GM18951 (cell line): ENCODE measurements at regions not wholly inside any gene's neighbourhood (a gene's known extent, or its start where the extent isn't known, plus 50 kb on each side); places are given as distances from the start of the nearest gene placed in this dataset.
"Not testable (repeated sequence)": the region's sequence is repeated elsewhere in the genome, so short reads cannot be mapped to it uniquely, and the experiment has no call there.

Source experiments
- POLR2A ChIP-seq: IDR thresholded peaks from 4 replicates; pipeline ENCODE4 v1.6.1; 2011; ENCODE audit warnings: mild to moderate bottlenecking; ENCODE audit not compliant: insufficient read length, insufficient read depth; ENCODE audit errors: extremely low read depth
- in situ Hi-C: fragments of 300-500 bp; cut with MboI; formaldehyde crosslinking; loops from one replicate; pipeline ENCODE4 v1.12.0; 2022; ENCODE audit warnings: low sequenced_read_pairs, mixed read lengths, inconsistent platforms; ENCODE audit not compliant: unreplicated experiment

GRCh38 chr7:81234896-81235295 lies 316.0 kb upstream of the SEMA3C start:
- in situ Hi-C loops, result no loop called here
- no peak for TF ChIP-seq POLR2A

DNA sequence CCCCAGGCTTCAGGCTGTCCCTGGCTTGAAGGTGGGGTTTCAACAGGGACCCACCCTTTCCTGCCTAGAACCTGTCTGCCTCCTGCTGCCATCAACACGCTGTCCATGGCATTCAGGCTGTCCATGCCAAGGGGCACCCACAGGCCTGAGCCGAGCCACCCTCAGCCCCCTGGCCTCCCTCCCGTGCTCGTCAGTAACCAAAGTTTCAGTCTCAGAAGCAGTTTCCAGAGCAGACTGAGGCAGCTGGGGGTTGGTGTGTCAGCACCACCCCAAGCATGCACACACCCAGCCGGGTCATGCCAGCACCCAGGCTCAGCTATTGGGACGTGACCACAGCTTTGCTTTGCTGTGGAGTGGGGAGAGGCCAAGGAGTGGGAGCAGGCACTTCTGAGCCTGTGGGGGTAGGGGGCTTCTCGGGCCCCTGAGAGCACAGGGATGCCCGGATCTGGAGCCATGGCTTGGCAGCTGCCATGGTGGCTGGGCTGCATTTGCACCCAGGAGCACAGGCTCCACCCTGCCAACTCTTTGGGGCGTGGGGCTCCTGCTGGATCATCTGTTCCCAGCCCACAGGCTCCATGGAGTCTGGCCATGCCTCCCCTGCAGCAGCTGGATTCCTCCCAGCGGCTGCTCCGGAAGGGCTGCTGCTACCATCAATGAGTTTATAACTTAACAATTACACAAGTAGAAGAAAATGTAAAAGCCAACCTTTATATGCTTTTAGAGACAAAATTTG lies 314.5 kb upstream of the SEMA3C start:
- TF ChIP-seq POLR2A, result no peak
- in situ Hi-C loops, result no loop called here

DNA sequence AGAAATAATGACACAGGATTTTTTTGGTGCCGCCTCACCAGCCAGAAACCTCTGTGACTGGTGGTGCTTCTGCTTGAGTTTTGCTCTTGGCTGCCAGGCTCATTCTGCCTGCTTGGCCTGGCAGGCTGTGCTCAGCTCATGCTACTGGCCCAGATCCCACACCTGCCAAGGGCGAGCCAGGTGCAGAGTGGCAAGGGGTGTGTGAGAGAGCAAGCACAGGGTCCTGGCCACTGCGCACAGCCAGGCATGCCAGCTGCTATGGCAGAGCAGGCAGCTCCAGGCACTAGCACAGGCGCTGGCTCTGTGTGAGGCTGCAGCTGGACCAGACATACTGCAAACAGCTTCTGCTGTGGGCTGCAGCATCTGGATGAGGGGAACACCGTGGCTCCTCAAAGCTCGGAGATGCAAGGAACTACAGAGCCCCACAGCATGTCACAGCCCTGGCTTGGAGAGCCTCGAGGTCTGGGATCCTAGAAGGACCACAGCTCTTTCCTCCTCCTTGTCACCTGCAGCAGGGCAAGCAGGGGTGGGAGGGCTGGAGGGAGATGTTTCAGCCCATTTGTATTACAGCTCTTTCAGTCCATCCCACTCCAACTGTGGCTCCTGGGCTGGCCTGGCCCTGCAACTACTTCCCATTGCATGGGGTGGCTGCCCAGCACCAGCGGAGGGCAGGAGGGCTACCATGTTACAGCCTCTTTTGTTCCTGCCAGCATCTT lies 313.4 kb upstream of the SEMA3C start:
- no peak for TF ChIP-seq POLR2A
- in situ Hi-C loops, result no loop called here

- in situ Hi-C loops, result no loop called here
- no peak for TF ChIP-seq POLR2A
Measured at GRCh38 chr7:81231301-81231838, 312.5 kb upstream of the SEMA3C start.

DNA sequence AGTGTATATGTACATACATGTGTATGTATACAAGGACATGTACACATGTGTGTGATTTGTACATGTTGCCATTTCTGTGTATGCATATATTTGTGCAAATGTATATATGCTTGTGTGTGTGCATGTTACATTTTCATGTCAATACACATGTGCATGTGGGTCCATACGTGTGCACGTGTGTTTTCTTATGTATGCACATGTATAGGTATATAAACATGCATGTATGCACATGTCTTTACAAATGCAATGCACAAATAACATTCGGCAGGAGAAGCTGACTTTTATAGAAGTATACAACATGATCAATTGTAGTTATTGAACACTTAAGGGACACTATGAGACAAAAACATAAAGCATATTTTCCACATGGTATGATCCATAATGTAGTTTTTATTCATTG lies 307.4 kb upstream of the SEMA3C start:
- in situ Hi-C loops, result no loop called here

DNA sequence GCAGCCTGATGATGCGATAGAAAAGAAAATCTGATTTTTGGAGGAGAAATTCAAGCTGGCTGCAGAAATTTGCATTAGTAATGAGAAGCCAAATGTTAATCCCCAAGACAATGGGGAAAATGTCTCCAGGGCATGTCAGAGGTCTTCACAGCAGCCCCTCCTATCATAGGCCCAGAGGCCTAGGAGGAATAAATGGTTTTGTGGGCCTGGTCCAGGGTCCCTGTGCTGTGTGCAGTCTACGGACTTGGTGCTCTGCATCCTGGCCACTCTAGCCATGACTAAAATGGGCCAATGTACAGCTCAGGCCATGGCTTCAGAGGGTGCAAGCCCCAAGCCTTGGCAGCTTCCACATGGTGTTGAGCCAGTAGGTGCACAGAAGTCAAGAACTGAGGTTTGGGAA lies 303.8 kb upstream of the SEMA3C start:
- in situ Hi-C loops, result not testable (repeated sequence)

More for the DNA sequence above, 307.4 kb upstream of the SEMA3C start:
- no peak for TF ChIP-seq POLR2A

DNA sequence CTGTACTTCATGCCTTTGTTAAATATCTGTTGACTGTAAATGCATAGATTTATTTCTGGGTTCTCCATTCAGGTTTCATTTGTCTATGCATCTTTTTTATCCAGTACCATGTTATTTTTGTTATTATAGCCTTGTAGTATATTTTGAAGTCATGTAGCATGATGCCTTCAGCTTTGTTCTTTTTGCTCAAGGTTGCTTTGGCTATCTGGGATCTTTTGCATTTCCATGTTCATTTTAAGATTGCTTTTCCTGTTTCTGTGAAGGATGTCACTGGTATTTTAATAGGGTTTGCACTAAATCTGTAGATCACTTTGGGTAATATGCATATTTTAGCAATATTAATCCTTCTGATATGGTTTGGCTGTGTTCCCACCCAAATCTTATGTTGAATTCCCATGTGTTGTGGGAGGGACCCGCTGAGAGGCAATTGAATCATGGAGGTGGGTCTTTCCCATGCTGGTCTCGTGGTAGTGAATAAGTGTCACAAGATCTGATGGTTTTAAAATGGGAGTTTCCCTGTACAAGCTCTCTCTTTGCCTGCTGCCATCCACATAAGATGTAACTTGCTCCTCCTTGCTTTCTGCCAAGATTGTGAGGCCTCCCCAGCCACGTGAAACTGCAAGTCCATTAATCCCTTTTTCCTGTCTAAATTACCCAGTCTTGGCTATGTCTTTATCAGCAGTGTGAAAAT lies 302.8 kb upstream of the SEMA3C start:
- no peak for TF ChIP-seq POLR2A
- in situ Hi-C loops, result no loop called here

- TF ChIP-seq POLR2A, result no peak
- in situ Hi-C loops, result no loop called here
Measured at GRCh38 chr7:81218480-81219106, 299.7 kb upstream of the SEMA3C start.

GRCh38 chr7:81213394-81213793 lies 294.5 kb upstream of the SEMA3C start:
- in situ Hi-C loops, result no loop called here
- TF ChIP-seq POLR2A, result no peak

GRCh38 chr7:81211934-81212320 lies 293.1 kb upstream of the SEMA3C start:
- in situ Hi-C loops, result no loop called here
- no peak for TF ChIP-seq POLR2A

GRCh38 chr7:81211204-81211933 lies 292.5 kb upstream of the SEMA3C start:
- no peak for TF ChIP-seq POLR2A
- in situ Hi-C loops, result no loop called here

GRCh38 chr7:81210137-81211064 lies 291.6 kb upstream of the SEMA3C start:
- TF ChIP-seq POLR2A, result no peak
- in situ Hi-C loops, result no loop called here
